Hematopoietic multipotent progenitor cell treated with erythropoietin and hydrocortisone succinate and interleukin-3 and kit ligand, for 8 days (in vitro differentiated cells): ENCODE measurements at regions not wholly inside any gene's neighbourhood (a gene's known extent, or its start where the extent isn't known, plus 50 kb on each side); places are given as distances from the start of the nearest gene placed in this dataset.
"Not testable (repeated sequence)": the region's sequence is repeated elsewhere in the genome, so short reads cannot be mapped to it uniquely, and the experiment has no call there.

Experiments used
- DNase-seq: peaks from one replicate; pipeline ENCODE4 v3.0.0-alpha.2; 2015

DNA sequence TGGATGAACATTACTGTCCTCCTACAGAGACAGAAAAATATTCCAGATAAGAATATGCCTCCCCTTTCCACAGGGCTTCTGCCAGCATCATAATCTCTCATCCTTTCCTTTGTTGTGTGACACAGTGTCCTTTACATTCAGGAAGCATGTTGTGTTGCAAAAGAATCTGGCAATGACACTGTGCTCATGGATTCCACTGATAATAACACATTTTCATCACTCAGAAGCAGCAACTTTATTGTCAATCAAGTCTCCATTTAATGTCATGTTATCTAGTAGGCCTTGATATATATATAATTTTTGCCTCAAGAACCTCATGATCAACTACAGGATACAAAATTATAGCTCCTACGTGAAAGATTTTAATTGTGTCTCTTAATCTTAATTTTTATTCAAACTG is 833.9 kb downstream of the FSTL5 start:
- DNase-seq: no peak

DNA sequence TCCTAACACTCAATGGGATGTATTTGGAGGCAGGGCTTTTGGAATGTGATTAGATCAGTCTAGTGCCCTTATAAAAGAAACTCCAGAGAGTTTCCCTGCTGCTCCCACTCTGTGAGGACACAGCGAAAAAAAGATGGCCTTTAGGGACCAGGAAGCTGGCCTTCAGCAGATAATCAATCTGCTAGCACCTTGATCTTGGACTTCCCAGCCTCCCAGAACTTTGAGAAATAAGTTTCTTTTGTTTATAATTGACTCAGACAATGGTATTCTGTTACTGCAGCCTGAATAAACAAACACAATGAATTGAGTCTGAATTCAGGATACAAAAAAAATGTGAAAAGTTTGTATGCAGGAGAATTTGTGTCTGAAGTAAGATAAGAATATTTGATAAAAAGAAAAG is 842.1 kb downstream of the FSTL5 start:
- DNase-seq: no peak

GRCh38 chr4:161320377-161320776 is 843.4 kb downstream of the FSTL5 start:
- peak; percentile 51 for DNase-seq

- DNase-seq: no peak
These were observed 846.8 kb downstream of the FSTL5 start for GRCh38 chr4:161317000-161317399.

GRCh38 chr4:161314371-161314770 is 849.4 kb downstream of the FSTL5 start:
- no peak for DNase-seq

- no peak for DNase-seq
These were observed 860.2 kb downstream of the FSTL5 start for GRCh38 chr4:161303551-161303950.

DNA sequence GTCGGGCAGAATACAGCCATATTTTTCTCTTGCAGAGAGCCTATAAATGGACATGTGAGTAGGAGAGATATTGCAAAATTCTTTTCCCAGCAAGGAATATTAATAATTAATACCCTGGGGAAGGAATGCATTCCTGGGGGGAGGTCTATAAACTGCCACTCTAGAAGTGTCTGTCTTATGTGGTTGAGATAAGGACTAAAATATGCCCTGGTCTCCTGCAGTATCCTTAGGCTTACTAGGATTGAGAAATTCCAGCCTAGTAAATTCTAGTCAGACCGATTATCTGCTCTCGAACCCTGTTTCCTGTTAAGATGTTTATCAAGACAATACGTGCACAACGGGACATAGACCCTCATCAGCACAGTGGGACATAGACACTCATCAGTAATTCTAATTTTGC is 872.6 kb downstream of the FSTL5 start:
- DNase-seq: no peak

- DNase-seq: no peak
These were observed 876.0 kb downstream of the FSTL5 start for GRCh38 chr4:161287678-161288352.

- DNase-seq: no peak
These were observed 878.3 kb downstream of the FSTL5 start for GRCh38 chr4:161285461-161285860.

DNA sequence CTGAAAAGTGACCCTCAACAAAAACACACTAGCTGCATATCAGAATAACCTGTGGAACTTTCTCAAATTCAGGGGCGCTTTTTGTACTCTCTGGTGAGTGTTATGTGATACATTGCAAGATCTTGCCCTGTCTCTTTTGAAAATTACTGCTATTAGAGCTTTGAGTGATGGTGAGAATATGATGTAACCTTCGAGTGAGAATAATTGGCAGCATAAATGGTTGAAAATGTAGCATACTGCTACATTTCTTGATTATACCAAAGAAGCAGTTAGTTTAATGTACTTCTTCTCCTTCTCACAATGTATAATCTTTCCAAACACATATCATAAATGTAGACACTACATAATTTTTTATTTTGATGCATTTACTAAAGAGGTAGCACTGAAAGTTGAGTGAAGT is 882.9 kb downstream of the FSTL5 start:
- DNase-seq: no peak

DNA sequence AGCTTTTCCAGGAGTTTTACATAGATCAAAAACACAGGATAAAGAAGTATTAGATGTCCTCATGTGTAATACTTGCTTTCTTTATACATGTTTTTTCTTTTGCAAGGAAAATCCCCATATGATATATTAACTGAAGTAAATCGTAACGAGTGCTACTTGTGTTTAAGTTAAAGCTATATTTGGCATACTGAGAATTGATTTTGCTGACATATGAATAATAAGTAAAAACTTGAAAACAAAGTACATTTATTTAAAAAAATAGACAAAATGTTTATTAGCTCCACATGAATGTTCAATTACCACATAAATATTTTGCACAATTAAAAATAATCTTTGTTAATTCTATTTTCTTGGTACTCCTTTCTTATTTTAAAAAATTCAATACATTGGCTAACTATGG is 884.7 kb downstream of the FSTL5 start:
- DNase-seq: no peak

- DNase-seq: not testable (repeated sequence)
These were observed 886.5 kb downstream of the FSTL5 start for GRCh38 chr4:161277150-161277787.

GRCh38 chr4:161273607-161274006 is 890.2 kb downstream of the FSTL5 start:
- no peak for DNase-seq

DNA sequence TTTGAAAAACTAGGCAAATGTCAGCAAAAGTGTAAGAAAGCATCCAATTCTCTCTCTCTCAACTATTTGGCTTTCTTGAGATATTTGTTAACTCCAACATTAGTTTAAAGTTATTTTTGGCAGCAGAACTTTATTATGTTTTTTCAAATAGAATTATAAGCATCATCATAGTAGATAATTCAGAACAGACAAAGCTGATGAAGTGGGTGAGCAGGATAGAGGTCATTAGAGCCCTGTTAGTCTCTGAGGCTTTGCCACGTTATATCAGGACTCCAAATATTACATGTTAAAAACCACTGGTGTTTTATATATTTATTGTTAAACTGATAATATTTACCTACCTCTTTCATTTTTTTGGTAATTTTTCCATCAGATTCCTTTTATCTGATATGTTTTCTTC is 903.0 kb downstream of the FSTL5 start:
- no peak for DNase-seq

DNA sequence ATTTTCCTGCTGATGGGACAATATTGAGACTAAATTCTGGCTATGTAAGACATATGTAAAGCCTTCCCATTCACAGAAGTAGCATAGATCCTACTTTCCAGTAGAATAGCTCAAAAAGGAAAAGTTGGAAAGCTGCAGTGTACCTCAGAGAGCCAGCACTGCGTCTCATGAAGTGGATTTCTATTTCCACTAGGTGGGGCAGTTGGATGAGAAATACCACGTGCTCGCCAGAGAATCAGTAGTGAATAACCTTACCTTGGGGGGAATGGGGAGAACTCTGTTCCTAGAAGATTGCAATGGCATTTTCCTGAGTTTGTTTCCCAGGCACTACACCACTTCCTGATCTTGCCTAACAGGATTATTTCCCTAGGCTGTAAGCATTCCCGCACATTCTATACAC is 907.1 kb downstream of the FSTL5 start:
- no peak for DNase-seq

DNA sequence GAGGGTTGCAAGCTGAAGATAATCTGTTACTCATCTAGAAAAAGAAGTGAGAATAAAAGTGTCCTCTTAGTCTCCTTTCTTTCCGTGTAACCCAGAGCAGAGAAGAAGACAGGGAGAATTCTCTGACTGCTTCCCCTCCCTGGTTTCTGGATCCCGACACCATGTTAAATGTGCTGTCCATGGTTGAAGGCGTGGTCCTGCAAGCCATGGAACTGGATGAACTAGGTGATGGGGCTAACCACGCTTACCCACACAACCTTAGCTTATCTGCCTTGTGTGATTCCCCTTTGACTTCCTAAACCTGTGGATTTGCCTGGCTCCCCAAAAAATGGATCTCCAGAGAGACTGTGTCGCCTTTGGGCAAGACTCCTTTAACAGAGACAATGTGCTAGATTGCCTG is 907.6 kb downstream of the FSTL5 start:
- no peak for DNase-seq

DNA sequence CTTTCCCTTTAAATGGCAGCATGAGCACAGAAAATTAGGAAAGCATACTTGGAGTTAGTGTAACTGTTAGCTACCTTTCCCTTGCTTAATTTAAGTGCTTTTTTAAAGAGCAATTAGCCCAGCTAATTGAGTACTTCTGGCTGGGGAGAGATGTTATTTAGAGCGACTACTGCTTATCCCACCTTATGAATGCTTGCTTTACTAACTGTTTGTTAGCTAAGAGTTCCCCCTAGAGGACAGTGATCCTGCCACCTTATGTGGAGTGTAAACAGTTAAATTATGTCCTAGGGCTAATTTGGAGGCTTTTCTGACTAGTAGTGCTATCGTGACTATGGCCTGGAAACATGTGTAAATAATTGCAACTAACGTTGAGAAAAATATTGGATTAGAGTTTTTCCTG is 909.4 kb downstream of the FSTL5 start:
- no peak for DNase-seq

DNA sequence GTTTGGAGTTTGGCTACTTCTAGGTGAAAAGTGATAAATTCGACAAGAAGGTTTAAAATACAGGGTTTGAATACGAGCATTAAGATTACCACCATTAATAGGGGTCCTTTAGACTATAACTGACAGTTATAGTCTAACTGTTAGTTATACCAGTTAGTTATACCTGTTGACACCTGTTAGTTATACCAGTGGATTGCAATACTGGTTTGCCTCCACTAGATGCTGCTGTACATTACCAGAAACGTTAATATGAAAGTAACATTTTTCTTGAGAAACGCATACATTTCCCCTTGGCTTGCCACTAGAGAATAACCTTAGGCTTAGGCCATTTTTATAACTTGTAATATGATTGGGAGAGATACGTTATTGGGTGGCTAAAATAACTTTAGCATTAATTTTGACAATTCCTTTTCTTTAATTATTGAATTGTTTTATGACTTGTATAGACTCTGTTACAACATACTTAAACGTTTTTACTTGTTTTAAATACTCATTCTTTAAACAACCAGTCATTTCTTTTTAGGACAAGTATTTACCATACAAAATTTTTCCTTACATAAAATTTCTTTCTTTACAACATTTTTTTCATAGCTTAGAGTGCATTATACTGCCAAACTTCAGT is 911.2 kb downstream of the FSTL5 start:
- DNase-seq: peak; percentile 28

DNA sequence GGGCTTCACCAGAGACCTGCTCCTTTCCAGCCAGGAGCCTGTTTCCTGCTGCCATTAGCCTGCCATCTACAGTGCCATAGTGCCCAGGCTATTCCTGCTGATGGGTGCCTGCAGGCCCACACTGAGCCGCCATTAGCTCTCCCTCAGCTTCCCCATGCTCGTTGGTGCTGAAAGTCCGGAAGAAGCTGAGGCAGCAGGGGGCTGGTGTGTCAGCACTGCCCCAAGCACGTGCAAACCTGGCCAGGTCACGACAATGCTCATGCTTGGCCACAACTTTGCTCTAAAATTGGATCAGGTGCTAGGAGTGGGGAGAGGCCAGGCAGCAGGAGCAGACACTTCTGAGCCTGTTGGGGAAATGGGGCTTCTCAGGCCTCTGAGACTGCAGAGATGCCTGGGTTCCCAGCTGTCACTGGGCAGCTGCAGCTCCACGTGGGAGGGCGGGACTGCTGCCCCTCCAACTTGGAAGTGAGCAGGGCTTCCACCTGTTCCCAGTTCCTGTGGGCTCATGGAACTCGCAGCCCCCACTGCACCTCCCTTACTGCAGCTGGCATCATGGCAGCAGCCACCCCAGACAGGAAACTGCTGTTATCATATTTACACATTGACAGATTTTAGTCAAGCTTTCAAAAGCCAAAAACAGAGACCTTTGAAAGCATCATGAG is 913.9 kb downstream of the FSTL5 start:
- DNase-seq: no peak

DNA sequence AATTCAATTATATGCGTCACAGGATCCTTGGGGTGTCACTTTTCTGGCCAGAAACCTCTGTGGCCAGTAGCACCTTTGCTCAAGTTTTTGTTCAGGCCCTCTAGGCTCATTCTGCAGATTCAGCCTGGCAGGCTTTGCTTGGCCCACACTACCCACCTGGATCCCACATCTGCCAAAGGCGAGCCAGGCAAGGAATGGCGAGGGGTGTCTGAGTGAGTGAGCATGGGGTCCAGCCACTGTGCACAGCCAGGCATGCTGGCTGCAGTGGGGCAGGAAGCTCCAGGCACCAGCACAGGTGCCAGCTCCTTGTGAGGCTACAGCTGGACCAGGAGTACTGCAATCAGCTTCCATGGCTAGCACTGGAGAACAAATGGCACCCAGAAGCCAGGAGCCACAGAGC is 914.9 kb downstream of the FSTL5 start:
- DNase-seq: no peak

DNA sequence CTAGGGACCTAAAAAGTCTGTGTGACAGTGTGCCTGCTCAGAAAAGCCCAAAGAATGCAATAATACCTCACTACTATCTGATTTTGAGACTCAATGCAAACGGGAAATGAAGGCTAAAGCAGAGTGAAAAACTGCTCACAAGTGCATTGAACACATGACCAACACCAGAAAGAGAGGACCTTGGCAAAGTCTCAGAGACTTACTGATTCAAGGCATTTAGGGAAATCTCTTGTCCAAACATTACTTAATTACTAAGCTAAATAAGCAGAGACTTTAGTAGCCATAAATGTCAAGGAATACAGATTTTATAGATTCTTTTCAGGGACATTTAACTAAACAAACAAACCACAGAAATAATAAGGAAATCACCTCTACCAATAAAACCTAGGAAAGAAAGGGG is 916.0 kb downstream of the FSTL5 start:
- no peak for DNase-seq

GRCh38 chr4:161238033-161238432 is 925.8 kb downstream of the FSTL5 start:
- no peak for DNase-seq

DNA sequence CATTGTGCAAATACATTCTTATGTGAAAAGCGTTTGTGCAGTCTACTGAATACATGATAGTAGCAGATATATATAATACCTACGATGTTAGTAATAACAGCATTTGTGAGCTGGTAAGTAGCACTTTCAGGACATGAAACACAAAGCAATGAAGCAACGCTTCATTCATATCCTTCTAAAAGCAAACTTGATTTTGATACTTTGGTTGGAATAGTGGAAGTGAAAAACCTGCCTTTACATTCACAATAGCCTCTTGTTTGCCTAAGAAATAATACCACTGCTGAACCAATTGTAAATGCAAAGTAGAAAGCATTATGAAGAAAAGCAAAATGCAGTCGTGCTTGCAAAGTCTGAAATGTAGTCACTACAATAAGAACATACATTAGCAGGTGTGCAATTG is 926.3 kb downstream of the FSTL5 start:
- DNase-seq: no peak

- no peak for DNase-seq
These were observed 938.5 kb downstream of the FSTL5 start for GRCh38 chr4:161225327-161225726.
